Mesenchymal stem cell (in vitro differentiated cells and primary cell): ENCODE measurements at regions not wholly inside any gene's neighbourhood (a gene's known extent, or its start where the extent isn't known, plus 50 kb on each side); places are given as distances from the start of the nearest gene placed in this dataset.

Source experiments
- DNase-seq: peaks from one replicate; pipeline ENCODE4 v3.0.0-alpha.2; 2013
- H2AFZ ChIP-seq: one replicate; pipeline ENCODE4 v1.6.1; 2013; ENCODE audit warnings: low read depth, mild to moderate bottlenecking, control low read depth, inconsistent platforms, low read length, moderate library complexity
- H2AK5ac ChIP-seq: 2 replicates; pipeline ENCODE4 v1.6.1; 2013; ENCODE audit warnings: low read length, moderate library complexity, mild to moderate bottlenecking, inconsistent platforms; ENCODE audit not compliant: severe bottlenecking
- H2BK120ac ChIP-seq: one replicate; pipeline ENCODE4 v1.6.1; 2013; ENCODE audit warnings: low read depth, mild to moderate bottlenecking, inconsistent platforms, low read length, moderate library complexity
- H2BK12ac ChIP-seq, 2 experiments: one replicate each; pipeline ENCODE4 v1.6.1; 2013; ENCODE audit warnings: inconsistent platforms in 2 of 2, low read length in 2 of 2, mild to moderate bottlenecking in 2 of 2, moderate library complexity in 2 of 2, control low read depth in 1 of 2
- H2BK15ac ChIP-seq: one replicate; pipeline ENCODE4 v1.6.1; 2013; ENCODE audit warnings: mild to moderate bottlenecking, low read depth, inconsistent platforms; ENCODE audit not compliant: poor library complexity, severe bottlenecking
- H2BK5ac ChIP-seq: 2 replicates; pipeline ENCODE4 v1.6.1; 2013; ENCODE audit warnings: low read depth, mild to moderate bottlenecking, low read length, control low read depth, inconsistent platforms; ENCODE audit not compliant: poor library complexity, severe bottlenecking
- H3K14ac ChIP-seq, 2 experiments: one replicate each; pipeline ENCODE4 v1.6.1; 2013; ENCODE audit warnings: inconsistent platforms in 2 of 2, low read length in 2 of 2, control low read depth in 1 of 2, mild to moderate bottlenecking in 1 of 2, moderate library complexity in 1 of 2
- H3K18ac ChIP-seq, 2 experiments: one replicate each; pipeline ENCODE4 v1.6.1; 2013; ENCODE audit warnings: inconsistent platforms in 2 of 2, low read length in 2 of 2, control low read depth in 1 of 2, low read depth in 1 of 2, mild to moderate bottlenecking in 1 of 2
- H3K23ac ChIP-seq, 2 experiments: one replicate each; pipeline ENCODE4 v1.6.1; 2013; ENCODE audit warnings: inconsistent platforms in 2 of 2, low read length in 2 of 2, mild to moderate bottlenecking in 2 of 2, moderate library complexity in 2 of 2, control low read depth in 1 of 2
- H3K27ac ChIP-seq: 2 replicates; pipeline ENCODE4 v1.5.1; 2013; ENCODE audit warnings: mild to moderate bottlenecking, moderate library complexity, low read length, control low read depth, inconsistent platforms; ENCODE audit not compliant: poor library complexity, severe bottlenecking
- H3K27me3 ChIP-seq, 2 experiments: 2 replicates each; pipeline versions ENCODE4 v1.6.1 to v1.7.0; 2013; ENCODE audit warnings: low read length in 2 of 2, mild to moderate bottlenecking in 2 of 2, moderate library complexity in 2 of 2, control low read depth in 1 of 2, inconsistent platforms in 1 of 2; ENCODE audit not compliant: control insufficient read depth in 1 of 2, insufficient read depth in 1 of 2
- H3K36me3 ChIP-seq, 2 experiments: 2 replicates each; pipeline versions ENCODE4 v1.6.1 to v1.7.0; 2013; ENCODE audit warnings: low read length in 2 of 2, control low read depth in 1 of 2, inconsistent platforms in 1 of 2, low read depth in 1 of 2, mild to moderate bottlenecking in 1 of 2; ENCODE audit not compliant: insufficient read depth in 2 of 2, control insufficient read depth in 1 of 2
- H3K4ac ChIP-seq, 2 experiments: one replicate each; pipeline ENCODE4 v1.6.1; 2013; ENCODE audit warnings: inconsistent platforms in 2 of 2, low read length in 2 of 2, mild to moderate bottlenecking in 2 of 2, moderate library complexity in 2 of 2, control low read depth in 1 of 2, low read depth in 1 of 2
- H3K4me1 ChIP-seq: 2 replicates; pipeline ENCODE4 v1.6.1; 2013; ENCODE audit warnings: low read depth, low read length, control low read depth; ENCODE audit not compliant: control insufficient read depth, insufficient read depth
- H3K4me2 ChIP-seq: 2 replicates; pipeline ENCODE4 v1.6.1; 2013; ENCODE audit warnings: low read length, mild to moderate bottlenecking, inconsistent platforms; ENCODE audit not compliant: poor library complexity, severe bottlenecking
- H3K4me3 ChIP-seq, 2 experiments: 2 replicates each; pipeline versions ENCODE4 v1.5.1 to v1.7.0; 2013; ENCODE audit warnings: low read length in 2 of 2, mild to moderate bottlenecking in 2 of 2, control low read depth in 1 of 2, low read depth in 1 of 2; ENCODE audit not compliant: insufficient read depth in 1 of 2
- H3K79me1 ChIP-seq: replicated peaks from 2 replicates; pipeline ENCODE4 v1.6.1; 2013; ENCODE audit warnings: mild to moderate bottlenecking, control low read depth, low read length, inconsistent platforms; ENCODE audit not compliant: poor library complexity, severe bottlenecking
- H3K9ac ChIP-seq: 2 replicates; pipeline ENCODE4 v1.7.0; 2013; ENCODE audit warnings: mild to moderate bottlenecking, low read length, moderate library complexity
- H3K9me3 ChIP-seq: 2 replicates; pipeline ENCODE4 v1.7.0; 2013; ENCODE audit warnings: mild to moderate bottlenecking, low read length; ENCODE audit not compliant: control insufficient read depth
- H4K8ac ChIP-seq: one replicate; pipeline ENCODE4 v1.6.1; 2013; ENCODE audit warnings: inconsistent platforms, mild to moderate bottlenecking, low read length, moderate library complexity
- H4K91ac ChIP-seq: one replicate; pipeline ENCODE4 v1.6.1; 2013; ENCODE audit warnings: mild to moderate bottlenecking, low read length, inconsistent platforms
- WGBS: methylation state at CpG from one replicate; pipeline ENCODE4 v1.1.7; 2013; ENCODE audit warnings: mixed read lengths; 5-methylcytosine and 5-hydroxymethylcytosine counted together

- no peak overlapping the region for H3K27ac ChIP-seq
- H2AK5ac ChIP-seq = no peak overlapping the region
- no peaks in the 10 kb centered on the region for H3K79me1 ChIP-seq
- H3K4me1 ChIP-seq = no peaks in the 10 kb centered on the region
- H4K8ac ChIP-seq = no peak overlapping the region
- no peak overlapping the region for H3K9ac ChIP-seq
- H2BK12ac ChIP-seq = no peak overlapping the region
- no peak overlapping the region for H2AFZ ChIP-seq
- no peak overlapping the region for H3K23ac ChIP-seq
- H3K27me3 ChIP-seq = peaks cover 0 to 3% of the 10 kb centered on the region in 2 experiments
- H4K91ac ChIP-seq = no peak overlapping the region
- no peak overlapping the region for H2BK15ac ChIP-seq
- no peak overlapping the region for H2BK5ac ChIP-seq
- H3K36me3 ChIP-seq = no peaks in the 10 kb centered on the region
- 95% methylated on average over 1 of the region's 1 CpG for WGBS
- DNase-seq = no peak
- H3K4ac ChIP-seq = no peak overlapping the region
- peaks cover 12% of the 10 kb centered on the region for H3K9me3 ChIP-seq
- H3K4me3 ChIP-seq = no peak overlapping the region
- no peak overlapping the region for H2BK120ac ChIP-seq
- H3K4me2 ChIP-seq = no peak overlapping the region
- no peak overlapping the region for H3K18ac ChIP-seq
- no peak overlapping the region for H3K14ac ChIP-seq
Measured at GRCh38 chr12:93966516-93967133, 181.8 kb upstream of the PLXNC1 start.

DNA sequence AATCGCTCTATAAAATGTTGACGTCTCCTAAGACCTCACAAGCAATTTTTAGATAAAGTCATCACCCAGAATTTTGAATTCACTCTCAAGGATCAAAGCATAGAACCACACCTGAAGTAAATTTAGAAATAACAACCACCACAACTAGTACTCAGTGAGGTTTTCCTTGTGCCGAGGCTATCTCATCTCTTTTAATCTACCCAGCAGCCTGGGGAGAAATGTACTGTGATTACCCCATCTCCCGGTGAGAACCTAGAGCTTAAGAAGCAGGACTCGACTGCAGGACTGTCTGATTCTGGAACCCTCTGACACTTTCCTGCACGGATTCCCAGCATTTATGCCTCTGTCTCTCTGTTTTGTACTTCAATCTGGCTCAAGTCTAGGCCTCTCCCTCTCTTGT lies 180.9 kb upstream of the PLXNC1 start:
- no peaks in the 10 kb centered on the region for H3K36me3 ChIP-seq
- H2BK15ac ChIP-seq = no peak overlapping the region
- WGBS = 84% methylated on average over 6 of the region's 6 CpGs

DNA sequence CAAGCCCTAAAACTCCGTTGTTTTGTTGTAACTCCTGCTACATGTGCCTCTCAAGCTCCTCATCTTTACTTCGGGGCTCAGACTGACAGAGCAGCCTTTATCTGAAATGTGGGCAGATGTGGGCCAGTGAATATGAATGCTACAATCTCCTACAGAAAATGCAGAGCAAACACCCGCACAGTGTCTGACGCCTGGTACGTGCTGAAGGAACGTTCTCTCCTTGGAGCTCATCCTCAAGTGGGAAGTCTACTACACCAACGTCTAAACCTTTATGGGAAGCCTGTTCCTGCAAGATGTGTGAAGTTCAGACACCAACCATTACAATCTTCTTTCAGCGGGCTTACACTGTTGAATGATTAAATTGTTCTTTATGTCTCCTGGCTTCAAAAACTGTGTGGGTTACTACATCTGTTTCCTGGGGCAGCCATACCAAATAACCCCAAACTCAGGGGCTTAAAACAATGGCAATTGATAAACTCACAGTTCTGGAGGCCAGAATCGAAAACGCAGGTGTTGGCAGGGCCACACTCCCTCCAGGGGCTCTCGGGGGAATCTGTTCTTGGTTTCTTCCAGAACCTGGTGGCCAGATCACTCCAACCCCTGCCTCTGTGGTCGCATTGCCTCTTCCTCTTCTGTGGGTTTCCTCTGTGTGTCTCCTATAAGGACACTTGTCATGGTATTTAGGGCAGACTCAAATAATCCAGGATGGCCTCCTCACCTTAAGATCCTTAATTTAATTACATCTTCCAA lies 179.7 kb upstream of the PLXNC1 start:
- Histone ChIP-seq H3K9me3 (no peaks in the 10 kb centered on the region), H3K14ac (no peak overlapping the region), H3K4me1 (no peaks in the 10 kb centered on the region), H3K4me2 (no peak overlapping the region), H2BK15ac (no peak overlapping the region), H4K8ac (no peak overlapping the region), H3K9ac (no peak overlapping the region), H2BK5ac (no peak overlapping the region), H3K4me3 (no peak overlapping the region), H3K4ac (no peak overlapping the region), H2AK5ac (no peak overlapping the region), H3K36me3 (no peaks in the 10 kb centered on the region), H2AFZ (no peak overlapping the region), H3K27ac (no peak overlapping the region), H3K27me3 (peaks cover 0 to 3% of the 10 kb centered on the region in 2 experiments), H4K91ac (no peak overlapping the region), H3K23ac (no peak overlapping the region), H3K79me1 (no peaks in the 10 kb centered on the region), H3K18ac (no peak overlapping the region), H2BK12ac (no peak overlapping the region), H2BK120ac (no peak overlapping the region)
- 86% methylated on average over 11 of the region's 12 CpGs for WGBS
- no peak for DNase-seq

More for the DNA sequence above, 180.9 kb upstream of the PLXNC1 start:
- Histone ChIP-seq H3K9ac (no peak overlapping the region), H2BK120ac (no peak overlapping the region), H4K8ac (no peak overlapping the region), H3K79me1 (no peaks in the 10 kb centered on the region), H3K23ac (no peak overlapping the region), H2BK5ac (no peak overlapping the region), H3K27me3 (peaks cover 0 to 3% of the 10 kb centered on the region in 2 experiments), H2AK5ac (no peak overlapping the region), H3K27ac (no peak overlapping the region), H3K4me3 (no peak overlapping the region), H2BK12ac (no peak overlapping the region), H3K9me3 (peaks cover 5% of the 10 kb centered on the region), H3K18ac (no peak overlapping the region), H3K4ac (no peak overlapping the region), H3K4me1 (no peaks in the 10 kb centered on the region), H3K14ac (no peak overlapping the region), H3K4me2 (no peak overlapping the region), H2AFZ (no peak overlapping the region), H4K91ac (no peak overlapping the region)
- no peak for DNase-seq

DNA sequence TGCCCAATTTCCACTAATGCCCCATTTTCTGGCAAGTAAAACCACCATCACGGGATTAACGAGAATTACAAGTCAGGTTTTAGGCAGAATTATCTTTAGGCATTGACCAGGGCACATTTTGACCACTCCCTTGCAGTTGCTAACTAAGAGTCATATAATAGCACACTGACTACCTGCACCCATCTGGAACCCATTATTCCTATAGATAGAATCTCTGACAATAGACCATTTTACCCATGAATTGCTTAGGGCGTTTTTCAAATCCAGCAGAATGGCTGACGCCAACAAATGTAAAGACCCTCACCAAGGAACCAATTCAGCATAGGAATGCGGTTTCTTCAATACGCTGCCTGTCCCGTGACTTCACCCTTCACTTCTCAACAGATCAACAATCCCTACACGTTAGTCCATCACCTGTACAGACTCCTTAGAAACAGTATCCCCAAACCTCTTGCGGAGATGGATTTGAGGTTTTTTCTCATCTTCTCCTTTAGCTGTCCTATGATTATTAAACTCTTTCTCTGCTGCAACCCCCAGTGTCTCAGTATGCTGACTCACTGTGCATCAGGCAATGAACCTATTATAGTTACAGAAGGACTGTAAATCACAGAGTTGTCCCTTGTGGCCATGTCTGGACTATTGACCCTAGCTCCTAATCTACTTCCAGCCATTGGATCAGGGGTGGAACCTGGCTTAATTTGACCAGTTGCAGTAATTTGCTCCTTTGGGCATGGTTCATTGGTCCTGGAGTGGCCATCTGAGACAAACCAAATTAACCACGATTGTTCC lies 177.3 kb upstream of the PLXNC1 start:
- Histone ChIP-seq H2BK120ac (no peak overlapping the region), H3K27ac (no peak overlapping the region), H3K14ac (no peak overlapping the region), H3K4ac (no peak overlapping the region), H4K8ac (no peak overlapping the region), H3K4me2 (no peak overlapping the region), H3K27me3 (peaks cover 0 to 3% of the 10 kb centered on the region in 2 experiments), H4K91ac (no peak overlapping the region), H2AK5ac (no peak overlapping the region), H3K9ac (no peak overlapping the region), H2AFZ (no peak overlapping the region), H3K23ac (no peak overlapping the region), H3K4me1 (no peaks in the 10 kb centered on the region), H3K4me3 (no peak overlapping the region), H2BK12ac (no peak overlapping the region), H3K36me3 (no peaks in the 10 kb centered on the region), H3K18ac (no peak overlapping the region), H3K9me3 (no peaks in the 10 kb centered on the region), H3K79me1 (no peaks in the 10 kb centered on the region), H2BK5ac (no peak overlapping the region), H2BK15ac (no peak overlapping the region)
- WGBS = 85% methylated on average over 10 of the region's 10 CpGs
- DNase-seq = no peak
